ENCODE measurements at regions not wholly inside any gene's neighbourhood (a gene's known extent, or its start where the extent isn't known, plus 50 kb on each side); places are given as distances from the start of the nearest gene placed in this dataset.

DNA sequence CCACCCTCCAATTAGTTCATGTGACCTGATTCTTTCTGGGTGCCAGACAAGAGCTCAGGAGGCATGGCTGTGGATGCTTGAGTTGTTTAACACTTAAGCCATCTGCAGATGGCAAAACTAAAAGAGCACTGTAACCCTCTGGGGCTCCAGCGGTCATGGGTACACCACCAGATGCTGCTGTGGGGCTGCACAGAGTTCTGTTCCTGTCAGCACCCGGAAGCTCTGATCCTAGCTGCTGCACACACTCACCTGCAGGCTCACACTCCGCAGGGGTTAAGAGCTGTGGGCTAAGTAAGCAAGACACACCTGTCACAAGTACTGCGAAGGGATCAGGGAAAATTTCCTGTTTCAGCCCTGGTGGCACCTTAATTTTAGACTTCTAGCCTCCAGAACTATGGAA lies 307.8 kb downstream of the C11orf87 start:
- H3K4me3 ChIP-seq: no peak overlapping the region
- no peaks in the 10 kb centered on the region for H3K36me3 ChIP-seq
- no peak for TF ChIP-seq POLR2AphosphoS5 (IDR thresholded peaks at IDR 0.05)
- TF ChIP-seq POLR2A (IDR thresholded peaks at IDR 0.05): no peak
- TF ChIP-seq, protein P1, sequence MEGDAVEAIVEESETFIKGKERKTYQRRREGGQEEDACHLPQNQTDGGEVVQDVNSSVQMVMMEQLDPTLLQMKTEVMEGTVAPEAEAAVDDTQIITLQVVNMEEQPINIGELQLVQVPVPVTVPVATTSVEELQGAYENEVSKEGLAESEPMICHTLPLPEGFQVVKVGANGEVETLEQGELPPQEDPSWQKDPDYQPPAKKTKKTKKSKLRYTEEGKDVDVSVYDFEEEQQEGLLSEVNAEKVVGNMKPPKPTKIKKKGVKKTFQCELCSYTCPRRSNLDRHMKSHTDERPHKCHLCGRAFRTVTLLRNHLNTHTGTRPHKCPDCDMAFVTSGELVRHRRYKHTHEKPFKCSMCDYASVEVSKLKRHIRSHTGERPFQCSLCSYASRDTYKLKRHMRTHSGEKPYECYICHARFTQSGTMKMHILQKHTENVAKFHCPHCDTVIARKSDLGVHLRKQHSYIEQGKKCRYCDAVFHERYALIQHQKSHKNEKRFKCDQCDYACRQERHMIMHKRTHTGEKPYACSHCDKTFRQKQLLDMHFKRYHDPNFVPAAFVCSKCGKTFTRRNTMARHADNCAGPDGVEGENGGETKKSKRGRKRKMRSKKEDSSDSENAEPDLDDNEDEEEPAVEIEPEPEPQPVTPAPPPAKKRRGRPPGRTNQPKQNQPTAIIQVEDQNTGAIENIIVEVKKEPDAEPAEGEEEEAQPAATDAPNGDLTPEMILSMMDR (IDR thresholded peaks at IDR 0.05): no peak
- TF ChIP-seq EP300 (IDR thresholded peaks at IDR 0.05): no peak
- DNase-seq: peak in 1 of 2 donors; percentile 40
- WGBS, 5 donors: 46 to 64% (median 47%) methylated on average over 4 of the region's 4 CpGs
- intact Hi-C loops (cut with DNase I; ENCODE audit: low total_unique reads): no loop called here
- H3K27ac ChIP-seq: no peak overlapping the region
- peaks cover 0 to 7% (median 0%) of the 10 kb centered on the region in 4 donors for H3K4me1 ChIP-seq
- H3K9me3 ChIP-seq: no peaks in the 10 kb centered on the region
- H3K27me3 ChIP-seq: no peaks in the 10 kb centered on the region

DNA sequence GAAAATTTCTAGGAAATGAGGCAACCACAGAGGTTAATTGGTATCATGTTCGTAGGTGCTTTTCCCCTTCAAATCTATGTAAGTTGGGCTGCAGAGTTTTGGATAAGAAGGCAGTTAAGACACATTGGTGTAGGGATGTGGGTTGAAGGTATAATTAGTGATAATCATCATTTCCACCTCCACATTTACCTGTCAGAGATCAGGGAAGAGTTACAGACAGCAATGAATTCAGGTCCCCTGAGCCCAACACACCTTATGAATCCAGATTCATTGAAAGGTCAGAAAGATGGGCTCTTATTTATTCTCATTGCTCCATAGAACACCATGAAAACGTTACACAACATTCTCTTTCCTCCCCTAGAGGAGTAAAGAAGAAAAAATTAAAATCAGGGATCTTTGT lies 308.7 kb downstream of the C11orf87 start:
- no peaks in the 10 kb centered on the region for H3K36me3 ChIP-seq

DNA sequence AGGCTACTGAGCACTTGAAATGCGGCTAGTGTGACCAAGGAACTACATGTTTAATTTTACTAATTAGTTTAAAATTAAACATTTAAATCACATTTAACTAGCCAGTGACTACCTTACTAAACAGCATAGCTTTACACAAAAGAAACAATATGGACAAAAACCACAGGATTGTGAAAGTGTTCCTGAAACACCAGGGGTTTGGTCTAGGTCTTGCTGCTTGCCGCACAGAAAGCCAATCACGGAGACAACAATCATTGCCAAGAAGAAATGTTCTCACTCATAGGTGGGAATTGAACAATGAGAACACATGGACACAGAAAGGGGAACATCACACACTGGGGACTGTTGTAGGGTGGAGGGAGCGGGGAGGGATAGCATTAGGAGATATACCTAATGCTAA lies 309.5 kb downstream of the C11orf87 start:
- no peak for DNase-seq
- no peak for TF ChIP-seq EP300 (IDR thresholded peaks at IDR 0.05)
- no peak for TF ChIP-seq POLR2A (IDR thresholded peaks at IDR 0.05)
- Histone ChIP-seq H3K27me3 (no peaks in the 10 kb centered on the region), H3K4me3 (no peak overlapping the region), H3K36me3 (no peaks in the 10 kb centered on the region), H3K4me1 (peaks cover 0 to 7% (median 0%) of the 10 kb centered on the region in 4 donors), H3K27ac (no peak overlapping the region), H3K9me3 (no peaks in the 10 kb centered on the region)
- 77 to 94% (median 92%) methylated on average over 4 of the region's 4 CpGs for WGBS, 5 donors
- intact Hi-C loops (cut with DNase I; ENCODE audit: low total_unique reads): no loop called here

More for the DNA sequence above, 308.7 kb downstream of the C11orf87 start:
- WGBS, 5 donors: 47 to 63% (median 61%) methylated on average over 2 of the region's 2 CpGs
- TF ChIP-seq, protein P1 (IDR thresholded peaks at IDR 0.05): no peak
- no peak for TF ChIP-seq EP300 (IDR thresholded peaks at IDR 0.05)
- no peak for TF ChIP-seq POLR2AphosphoS5 (IDR thresholded peaks at IDR 0.05)
- TF ChIP-seq POLR2A (IDR thresholded peaks at IDR 0.05): no peak
- no peak for DNase-seq
- H3K27ac ChIP-seq: no peak overlapping the region
- H3K4me1 ChIP-seq: peaks cover 0 to 7% (median 0%) of the 10 kb centered on the region in 4 donors
- H3K4me3 ChIP-seq: no peak overlapping the region
- H3K27me3 ChIP-seq: no peaks in the 10 kb centered on the region
- intact Hi-C loops (cut with DNase I; ENCODE audit: low total_unique reads): no loop called here
- no peaks in the 10 kb centered on the region for H3K9me3 ChIP-seq

DNA sequence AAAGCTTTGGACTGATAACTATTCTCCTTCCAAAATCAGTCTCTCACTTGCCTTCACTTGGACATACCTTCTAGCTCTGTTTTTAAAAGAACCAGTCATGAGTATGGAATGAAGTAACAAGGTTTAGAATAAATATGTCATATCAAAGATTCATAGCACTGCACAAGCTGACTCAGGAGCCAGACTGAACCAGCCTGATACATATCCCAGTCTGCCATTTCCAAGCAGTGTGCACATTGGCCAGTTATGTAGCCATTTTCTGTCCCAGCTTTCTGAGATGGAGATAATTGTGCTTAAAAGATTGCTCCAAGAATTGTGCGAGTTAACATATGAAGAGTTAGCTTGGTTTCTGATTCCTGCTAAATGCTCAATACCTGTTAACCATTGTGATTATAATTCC lies 311.3 kb downstream of the C11orf87 start:
- Histone ChIP-seq H3K4me3 (no peak overlapping the region), H3K36me3 (no peaks in the 10 kb centered on the region), H3K27me3 (no peaks in the 10 kb centered on the region), H3K9me3 (no peaks in the 10 kb centered on the region), H3K27ac (peak overlapping the region in 1 of 5 donors; percentile 46), H3K4me1 (peaks cover 0 to 7% (median 0%) of the 10 kb centered on the region in 4 donors)
- 90 to 99% (median 92%) methylated on average over 1 of the region's 1 CpG for WGBS, 5 donors
- intact Hi-C loops (cut with DNase I; ENCODE audit: low total_unique reads): no loop called here
- TF ChIP-seq, protein P1 (IDR thresholded peaks at IDR 0.05): no peak
- peak in 1 of 3 donors; percentile 10 for TF ChIP-seq POLR2AphosphoS5 (IDR thresholded peaks at IDR 0.05)
- peak in 1 of 2 donors; percentile 12 for DNase-seq

DNA sequence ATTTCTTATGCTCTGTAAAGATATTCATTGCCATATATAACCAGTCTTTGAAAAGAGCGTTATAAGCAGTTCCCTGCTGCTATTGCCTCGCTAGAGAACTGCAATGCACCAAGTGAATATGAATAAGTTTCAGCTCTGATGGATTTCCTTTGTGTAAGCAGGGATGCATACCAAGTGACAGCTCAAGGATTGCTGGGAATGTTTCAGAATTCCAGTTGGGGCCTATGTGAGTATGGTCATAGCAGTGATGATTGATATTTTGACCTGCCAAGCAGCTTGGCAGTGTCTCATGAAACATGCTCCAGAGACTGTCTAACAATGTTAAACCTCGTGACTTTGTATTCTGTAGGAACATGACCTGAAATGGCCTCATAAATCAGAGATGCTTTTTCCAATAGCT lies 312.6 kb downstream of the C11orf87 start:
- TF ChIP-seq EP300 (IDR thresholded peaks at IDR 0.05) (no peak), POLR2AphosphoS5 (IDR thresholded peaks at IDR 0.05) (no peak), POLR2A (IDR thresholded peaks at IDR 0.05) (no peak)
- TF ChIP-seq, protein P1 (IDR thresholded peaks at IDR 0.05): no peak
- no peaks in the 10 kb centered on the region for H3K9me3 ChIP-seq
- H3K4me3 ChIP-seq: no peak overlapping the region
- 53 to 74% (median 59%) methylated on average over 3 of the region's 3 CpGs for WGBS, 5 donors
- H3K27ac ChIP-seq: no peak overlapping the region
- H3K36me3 ChIP-seq: no peaks in the 10 kb centered on the region
- peak in 1 of 2 donors; percentile 14 for DNase-seq
- H3K4me1 ChIP-seq: peaks cover 0 to 7% (median 0%) of the 10 kb centered on the region in 4 donors
- no peaks in the 10 kb centered on the region for H3K27me3 ChIP-seq
- intact Hi-C loops (cut with DNase I; ENCODE audit: low total_unique reads): no loop called here
